Left ventricle myocardium superior (tissue), 1 donor: ENCODE measurements at regions not wholly inside any gene's neighbourhood (a gene's known extent, or its start where the extent isn't known, plus 50 kb on each side); places are given as distances from the start of the nearest gene placed in this dataset.

Experiments
- ATAC-seq: fragments of 200-7000 bp; cut with Tn5 transposase; one replicate; pipeline ENCODE4 v1.9.1; 2020; ENCODE audit warnings: mild to moderate bottlenecking, moderate library complexity
- DNase-seq: peaks from one replicate; pipeline ENCODE4 v3.0.0-alpha.2; 2020
- intact Hi-C: fragments of 100-400 bp; cut with micrococcal nuclease; formaldehyde crosslinking; loops from one replicate; pipeline ENCODE4 v1.11.0; 2022
- donor health status: DM: no; HTN: yes; CAD: no; lungs with severe emphysema.

DNA sequence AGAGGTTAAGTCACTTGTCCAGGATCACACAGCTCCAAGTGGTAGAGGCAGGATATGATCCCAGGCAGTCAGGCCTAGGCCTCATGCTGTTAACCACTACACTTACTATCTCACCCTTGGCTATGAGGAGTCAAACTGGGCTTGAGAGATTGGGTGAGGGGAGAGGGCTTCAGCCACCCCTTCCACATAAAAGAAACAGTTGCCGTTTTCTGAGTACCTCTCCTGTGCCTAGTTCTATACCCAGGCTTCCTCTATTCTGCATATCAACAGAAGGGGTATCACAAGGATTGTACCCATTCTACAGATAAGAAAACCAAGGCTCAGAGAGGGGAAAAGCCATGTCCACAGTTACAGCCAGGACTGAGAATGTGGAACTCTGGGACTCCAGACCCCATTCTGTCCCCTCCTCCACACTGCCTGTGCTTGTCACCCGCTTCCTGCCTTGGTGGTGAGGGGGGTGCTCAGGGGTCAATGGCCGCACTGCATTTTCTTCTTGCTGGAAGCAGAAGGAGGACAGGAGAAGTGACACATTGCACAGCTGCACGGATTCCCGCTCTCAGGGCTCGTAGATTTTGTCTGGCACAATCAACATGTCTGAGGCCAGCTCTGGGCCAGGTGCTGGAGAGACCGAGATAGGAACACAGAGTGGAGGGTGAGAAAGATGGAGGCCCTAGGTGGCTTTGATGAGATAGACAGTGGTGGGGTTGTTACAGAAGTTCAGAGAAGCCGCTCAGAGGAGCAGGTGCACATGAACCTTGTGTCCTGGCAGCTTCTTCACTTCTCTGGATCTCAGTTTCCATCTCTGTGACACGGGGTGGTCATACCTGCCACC is 108.4 kb upstream of the PTPN1 start:
- ATAC-seq = no peak
- intact Hi-C loops = loop anchor here (10.0 kb wide), 1 partner anchor 53 kb away; no protein-coding TSS in a partner anchor
- peak; percentile 14 for DNase-seq

- intact Hi-C loops = loop anchor here (10.0 kb wide), 1 partner anchor 51 kb away; no protein-coding TSS in a partner anchor
- peak; percentile 23 for DNase-seq
- ATAC-seq = no peak
These were observed 106.4 kb upstream of the PTPN1 start for GRCh38 chr20:50403565-50404418.

GRCh38 chr20:50404419-50405234 is 105.6 kb upstream of the PTPN1 start:
- DNase-seq = peak; percentile 22
- intact Hi-C loops = loop anchor here (10.0 kb wide), 1 partner anchor 50 kb away; no protein-coding TSS in a partner anchor
- ATAC-seq = no peak

- ATAC-seq (peak; percentile 54), DNase-seq (peak; percentile 28)
- intact Hi-C loops = loop anchor here (10.0 kb wide), 1 partner anchor 49 kb away; no protein-coding TSS in a partner anchor
These were observed 104.8 kb upstream of the PTPN1 start for GRCh38 chr20:50405235-50405914.

DNA sequence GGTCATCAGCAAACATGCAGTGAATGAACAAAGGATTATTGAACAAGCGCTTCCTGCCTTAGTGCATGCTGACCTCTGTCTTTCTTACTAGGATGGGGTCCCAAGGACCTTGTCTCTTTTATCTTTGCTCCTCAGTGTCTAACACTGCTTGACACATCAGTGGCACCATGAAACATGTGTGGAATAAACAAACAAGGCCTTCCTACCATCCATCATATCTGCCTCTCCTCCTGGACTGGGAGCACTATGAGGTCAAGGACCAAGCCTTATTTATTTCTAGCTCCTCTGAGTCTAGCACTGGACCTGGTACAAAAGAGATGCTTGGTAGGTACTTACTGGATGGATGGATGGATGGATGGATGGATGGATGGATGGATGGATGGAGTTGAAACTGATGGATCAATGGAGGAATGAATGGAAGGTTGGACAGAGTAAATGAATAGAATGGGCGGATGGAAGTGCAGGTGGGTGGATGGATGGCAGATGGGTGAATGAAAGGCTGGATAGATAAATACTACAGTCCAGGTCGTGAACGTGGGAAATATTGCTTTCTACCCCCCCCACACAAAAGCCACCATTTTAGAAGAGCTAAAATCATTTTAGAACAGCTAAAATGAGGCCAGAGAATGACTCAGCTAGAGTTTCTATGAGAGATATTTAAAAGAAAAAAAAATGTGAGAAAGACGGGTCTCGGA is 104.1 kb upstream of the PTPN1 start:
- intact Hi-C loops = loop anchor here (10.0 kb wide), 1 partner anchor 49 kb away; no protein-coding TSS in a partner anchor
- no peak for ATAC-seq
- DNase-seq = no peak

- DNase-seq (peak; percentile 8), ATAC-seq (no peak)
- intact Hi-C loops = loop anchor here (10.0 kb wide), 1 partner anchor 48 kb away; no protein-coding TSS in a partner anchor
These were observed 103.5 kb upstream of the PTPN1 start for GRCh38 chr20:50406610-50407136.

GRCh38 chr20:50408526-50409364 is 101.4 kb upstream of the PTPN1 start:
- peak; percentile 19 for ATAC-seq
- DNase-seq = no peak
- intact Hi-C loops = loop anchor here (10.0 kb wide), 1 partner anchor 46 kb away; no protein-coding TSS in a partner anchor

DNA sequence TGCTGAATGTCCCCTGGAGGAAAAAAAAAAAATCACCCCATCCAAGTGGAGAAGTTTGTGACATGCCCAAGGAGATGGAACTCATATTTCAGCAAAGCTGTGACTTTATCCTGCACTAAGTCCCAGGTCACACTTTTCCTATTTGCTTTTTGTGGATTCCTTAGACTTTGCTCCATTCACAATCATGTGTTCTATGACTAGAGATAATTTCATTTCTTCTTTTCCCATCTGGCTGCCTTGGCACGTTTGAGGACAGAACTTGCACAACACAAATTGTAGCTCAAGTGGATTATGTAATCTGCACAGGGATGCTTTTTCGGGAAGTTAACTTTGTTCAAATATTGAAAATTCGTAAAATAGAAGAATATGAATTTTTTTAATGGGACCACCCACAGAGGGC is 100.7 kb upstream of the PTPN1 start:
- DNase-seq = peak; percentile 20
- peak; percentile 69 for ATAC-seq
- intact Hi-C loops = loop anchor here (10.0 kb wide), 1 partner anchor 45 kb away; no protein-coding TSS in a partner anchor

DNA sequence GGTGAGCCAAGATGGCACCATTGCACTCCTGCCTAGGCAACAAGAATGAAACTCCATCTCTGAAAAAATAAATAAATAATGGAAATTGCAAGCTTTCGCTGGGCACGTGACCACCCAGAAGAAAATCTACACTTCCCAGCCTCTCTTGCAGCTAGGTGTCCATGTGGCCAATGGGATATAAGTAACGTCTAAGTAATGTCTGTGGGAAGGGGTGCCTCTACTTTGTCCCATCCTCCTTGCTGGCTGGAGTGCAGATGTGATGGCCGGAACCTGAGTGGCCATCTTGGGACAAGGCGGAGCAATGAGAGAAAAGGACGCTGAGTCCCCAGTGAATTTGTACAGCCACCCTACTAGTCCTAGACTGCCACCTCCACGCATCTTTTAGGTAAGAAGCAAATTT is 99.8 kb upstream of the PTPN1 start:
- intact Hi-C loops = no loop called here
- no peak for DNase-seq
- no peak for ATAC-seq

GRCh38 chr20:50412069-50412468 is 98.1 kb upstream of the PTPN1 start:
- DNase-seq (no peak), ATAC-seq (no peak)
- intact Hi-C loops = no loop called here

DNA sequence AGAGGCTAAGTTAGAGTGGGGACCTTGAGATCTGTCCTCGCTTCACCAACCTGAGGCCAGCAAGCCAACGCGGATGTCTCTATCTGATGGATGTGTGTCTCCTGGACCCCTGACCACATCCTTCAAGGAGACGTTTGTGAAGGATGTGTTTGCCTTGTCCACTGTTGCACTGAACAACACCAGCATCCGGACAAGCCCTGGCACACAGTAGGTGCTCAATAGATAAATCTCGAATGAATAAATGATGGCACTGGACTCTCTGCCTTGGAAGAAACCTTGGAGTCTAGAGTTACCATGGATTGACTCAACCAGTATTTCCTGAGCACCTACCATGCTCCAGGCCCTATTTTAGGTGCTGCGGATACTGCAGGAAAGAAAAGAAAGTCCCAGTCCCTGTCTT is 97.7 kb upstream of the PTPN1 start:
- ATAC-seq (no peak), DNase-seq (peak; percentile 17)
- intact Hi-C loops = no loop called here

DNA sequence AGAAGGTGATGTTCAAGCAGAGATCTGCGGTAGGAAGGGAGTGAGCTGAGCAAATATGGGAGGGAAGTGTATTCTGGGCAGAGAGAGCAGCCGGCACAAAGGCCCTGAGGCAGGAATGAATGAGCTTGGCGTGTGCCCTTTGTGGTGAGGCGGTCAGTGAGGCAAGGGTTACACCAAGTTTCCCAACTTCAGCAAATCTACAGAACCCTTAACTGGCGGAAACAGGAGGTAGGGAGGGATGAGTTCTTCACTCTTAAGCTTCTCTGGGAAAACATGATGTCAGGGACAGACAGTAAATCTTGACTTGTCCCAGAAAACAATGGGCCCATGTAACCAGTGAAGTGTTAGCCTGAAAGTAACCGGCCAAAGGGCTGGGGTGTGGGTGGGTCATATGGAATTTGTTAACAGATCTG is 97.1 kb upstream of the PTPN1 start:
- DNase-seq (peak; percentile 13), ATAC-seq (no peak)
- intact Hi-C loops = no loop called here

DNA sequence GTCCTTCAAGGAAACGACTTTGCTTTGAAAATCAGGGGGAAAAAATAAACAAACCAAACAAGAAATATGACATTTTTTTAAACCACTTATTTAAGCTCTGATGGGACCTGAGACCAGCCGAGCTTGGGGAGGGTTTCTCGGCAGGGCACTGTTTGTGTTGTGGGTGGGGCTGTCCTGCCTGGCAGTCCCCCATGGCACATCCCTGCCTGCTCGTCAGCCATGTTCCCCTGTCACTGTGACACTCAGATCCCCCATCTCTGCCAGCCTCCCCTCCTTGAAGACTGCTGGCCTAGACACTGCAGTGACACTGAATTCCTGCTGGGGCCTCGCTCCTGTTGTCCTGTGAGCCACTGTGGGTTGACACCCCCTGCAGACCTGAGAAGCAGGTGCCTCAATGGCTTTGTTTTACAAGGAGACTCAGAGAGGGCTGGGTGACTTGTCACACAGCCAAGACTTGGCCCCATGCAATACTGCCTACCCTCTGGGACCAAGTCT is 95.1 kb upstream of the PTPN1 start:
- ATAC-seq = peak; percentile 30
- intact Hi-C loops = no loop called here
- no peak for DNase-seq

DNA sequence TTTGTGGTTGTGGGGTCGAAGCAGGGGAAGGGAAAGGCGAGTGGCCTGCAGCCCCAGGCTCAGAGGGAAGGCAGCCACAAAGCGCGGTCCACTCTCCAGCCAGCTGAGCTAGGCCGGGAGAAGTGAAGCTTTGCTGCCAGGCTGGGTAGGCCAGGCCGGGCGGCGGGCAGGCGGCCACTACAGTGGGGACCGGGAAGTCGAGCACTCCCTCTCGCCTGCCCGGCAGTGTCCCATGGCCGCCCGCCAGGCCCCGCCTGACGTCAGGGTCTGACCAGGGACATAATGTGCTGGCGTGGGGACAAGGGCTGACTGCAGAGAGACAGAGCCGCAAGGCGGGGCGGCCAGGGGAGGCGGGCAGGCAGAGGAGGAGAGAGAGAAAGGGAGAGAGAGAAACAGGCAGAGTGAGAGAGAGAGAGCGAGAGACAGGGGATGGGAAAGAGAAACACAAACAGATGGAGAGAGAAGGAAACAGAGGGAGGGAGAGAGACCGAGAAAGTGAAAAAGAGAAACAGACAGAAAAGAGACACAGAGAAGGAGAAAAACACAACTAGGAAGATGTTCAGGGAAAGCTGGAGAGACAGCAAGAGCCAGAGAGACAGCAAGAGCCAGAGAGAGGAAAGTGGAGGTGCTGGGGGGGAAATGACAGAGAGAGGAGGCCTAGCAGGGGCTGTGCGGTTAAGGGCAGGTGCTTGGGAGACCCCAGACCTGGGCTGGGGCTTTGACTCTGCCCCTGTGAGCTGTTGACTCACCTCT is 94.5 kb upstream of the PTPN1 start:
- ATAC-seq = peak; percentile 96
- intact Hi-C loops = no loop called here

GRCh38 chr20:50416269-50417022 is 93.7 kb upstream of the PTPN1 start:
- DNase-seq = peak; percentile 42
- peak; percentile 3 for ATAC-seq
- intact Hi-C loops = no loop called here

More for the DNA sequence above, 94.5 kb upstream of the PTPN1 start:
- DNase-seq = peak; percentile 100
